NCI-H2029 (cell line): ENCODE measurements at regions not wholly inside any gene's neighbourhood (a gene's known extent, or its start where the extent isn't known, plus 50 kb on each side); places are given as distances from the start of the nearest gene placed in this dataset.

ENCODE experiments used
- DNase-seq: peaks from one replicate; lab custom pipeline; 2025; lab: John Stamatoyannopoulos, UW

GRCh38 chr11:95717314-95717713 lies 72.3 kb downstream of the FAM76B start:
- DNase-seq = no peak

- DNase-seq = no peak
Observed at GRCh38 chr11:95716266-95716665, 73.3 kb downstream of the FAM76B start.

- no peak for DNase-seq
Observed at GRCh38 chr11:95715777-95716241, 73.8 kb downstream of the FAM76B start.

GRCh38 chr11:95714843-95715776 lies 74.5 kb downstream of the FAM76B start:
- DNase-seq = no peak

GRCh38 chr11:95713428-95713827 lies 76.2 kb downstream of the FAM76B start:
- DNase-seq = no peak

GRCh38 chr11:95711945-95712221 lies 77.7 kb downstream of the FAM76B start:
- no peak for DNase-seq

GRCh38 chr11:95711162-95711944 lies 78.2 kb downstream of the FAM76B start:
- no peak for DNase-seq

- DNase-seq = no peak
Observed at GRCh38 chr11:95708681-95709080, 80.9 kb downstream of the FAM76B start.

- DNase-seq = no peak
Observed at GRCh38 chr11:95706974-95707387, 82.6 kb downstream of the FAM76B start.

- DNase-seq = peak; percentile 63
Observed at GRCh38 chr11:95705485-95706124, 84.0 kb downstream of the FAM76B start.

GRCh38 chr11:95704865-95705264 lies 84.7 kb downstream of the FAM76B start:
- no peak for DNase-seq

GRCh38 chr11:95703049-95703448 lies 86.5 kb downstream of the FAM76B start:
- no peak for DNase-seq

- no peak for DNase-seq
Observed at GRCh38 chr11:95702526-95702925, 87.1 kb downstream of the FAM76B start.

GRCh38 chr11:95700471-95700817 lies 89.1 kb downstream of the FAM76B start:
- DNase-seq = no peak

GRCh38 chr11:95699631-95700470 lies 89.7 kb downstream of the FAM76B start:
- DNase-seq = no peak

- no peak for DNase-seq
Observed at GRCh38 chr11:95698676-95699557, 90.7 kb downstream of the FAM76B start.

- DNase-seq = no peak
Observed at GRCh38 chr11:95697614-95698408, 91.8 kb downstream of the FAM76B start.

- DNase-seq = no peak
Observed at GRCh38 chr11:95695181-95695580, 94.4 kb downstream of the FAM76B start.

GRCh38 chr11:95693298-95693697 lies 96.3 kb downstream of the FAM76B start:
- DNase-seq = no peak
